HG02884 (cell line): ENCODE measurements at regions not wholly inside any gene's neighbourhood (a gene's known extent, or its start where the extent isn't known, plus 50 kb on each side); places are given as distances from the start of the nearest gene placed in this dataset.
"Not testable (repeated sequence)": the region's sequence is repeated elsewhere in the genome, so short reads cannot be mapped to it uniquely, and the experiment has no call there.

ENCODE experiments used
- ATAC-seq: cut with Tn5 transposase; IDR thresholded peaks from one replicate; pipeline ENCODE4 v1.9.1; 2021; ENCODE audit warnings: mild to moderate bottlenecking, moderate library complexity; ENCODE audit not compliant: unreplicated experiment

GRCh38 chr6:10343320-10343719, 71.6 kb downstream of the TFAP2A start:
- no peak for ATAC-seq

GRCh38 chr6:10341605-10342004, 73.3 kb downstream of the TFAP2A start:
- ATAC-seq, result no peak

GRCh38 chr6:10338151-10338550, 76.7 kb downstream of the TFAP2A start:
- ATAC-seq, result no peak

GRCh38 chr6:10337376-10337775, 77.5 kb downstream of the TFAP2A start:
- ATAC-seq, result not testable (repeated sequence)

GRCh38 chr6:10332111-10332510, 82.8 kb downstream of the TFAP2A start:
- ATAC-seq, result no peak

- no peak for ATAC-seq
These were observed 83.4 kb downstream of the TFAP2A start for GRCh38 chr6:10331334-10331968.

GRCh38 chr6:10330515-10330914, 84.4 kb downstream of the TFAP2A start:
- no peak for ATAC-seq

- no peak for ATAC-seq
These were observed 91.9 kb downstream of the TFAP2A start for GRCh38 chr6:10323018-10323417.

- ATAC-seq, result no peak
These were observed 94.6 kb downstream of the TFAP2A start for GRCh38 chr6:10320291-10320690.

- no peak for ATAC-seq
These were observed 98.5 kb downstream of the TFAP2A start for GRCh38 chr6:10316373-10316721.

GRCh38 chr6:10315658-10316372, 99.1 kb downstream of the TFAP2A start:
- ATAC-seq, result no peak

- no peak for ATAC-seq
These were observed 99.8 kb downstream of the TFAP2A start for GRCh38 chr6:10315034-10315433.

GRCh38 chr6:10314163-10314955, 100.5 kb downstream of the TFAP2A start:
- ATAC-seq, result no peak

GRCh38 chr6:10313799-10314162, 101.1 kb downstream of the TFAP2A start:
- ATAC-seq, result no peak

GRCh38 chr6:10312445-10312844, 102.4 kb downstream of the TFAP2A start:
- no peak for ATAC-seq

- ATAC-seq, result not testable (repeated sequence)
These were observed 103.1 kb downstream of the TFAP2A start for GRCh38 chr6:10311546-10312405.

GRCh38 chr6:10310826-10311225, 104.0 kb downstream of the TFAP2A start:
- ATAC-seq, result no peak

- no peak for ATAC-seq
These were observed 104.6 kb downstream of the TFAP2A start for GRCh38 chr6:10310330-10310653.

- ATAC-seq, result no peak
These were observed 105.2 kb downstream of the TFAP2A start for GRCh38 chr6:10309457-10310329.

- no peak for ATAC-seq
These were observed 107.4 kb downstream of the TFAP2A start for GRCh38 chr6:10307476-10307875.
